GM18517 (cell line): ENCODE measurements at regions not wholly inside any gene's neighbourhood (a gene's known extent, or its start where the extent isn't known, plus 50 kb on each side); places are given as distances from the start of the nearest gene placed in this dataset.
"Not testable (repeated sequence)": the region's sequence is repeated elsewhere in the genome, so short reads cannot be mapped to it uniquely, and the experiment has no call there.

Experiments used
- ATAC-seq: cut with Tn5 transposase; IDR thresholded peaks from one replicate; pipeline ENCODE4 v1.9.1; 2021; ENCODE audit warnings: mild to moderate bottlenecking, moderate library complexity; ENCODE audit not compliant: unreplicated experiment

DNA sequence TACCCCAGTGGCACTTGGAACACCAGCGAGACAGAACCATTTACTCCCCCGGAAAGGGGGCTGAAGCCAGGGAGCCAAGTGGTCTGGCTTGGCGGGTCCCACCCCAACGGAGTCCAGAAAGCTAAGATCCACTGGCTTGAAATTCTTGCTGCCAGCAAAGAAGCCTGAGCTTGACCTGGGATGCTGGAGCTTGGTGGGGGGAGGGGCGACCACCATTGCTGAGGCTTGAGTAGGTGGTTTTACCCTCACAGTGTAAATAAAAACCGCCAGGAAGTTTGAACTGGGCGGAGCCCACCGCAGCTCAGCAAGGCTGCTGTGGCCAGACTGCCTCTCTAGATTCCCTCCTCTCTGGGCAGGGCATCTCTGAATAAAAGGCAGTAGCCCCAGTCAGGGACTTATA lies 62.8 kb downstream of the RPS24 start:
- not testable (repeated sequence) for ATAC-seq

DNA sequence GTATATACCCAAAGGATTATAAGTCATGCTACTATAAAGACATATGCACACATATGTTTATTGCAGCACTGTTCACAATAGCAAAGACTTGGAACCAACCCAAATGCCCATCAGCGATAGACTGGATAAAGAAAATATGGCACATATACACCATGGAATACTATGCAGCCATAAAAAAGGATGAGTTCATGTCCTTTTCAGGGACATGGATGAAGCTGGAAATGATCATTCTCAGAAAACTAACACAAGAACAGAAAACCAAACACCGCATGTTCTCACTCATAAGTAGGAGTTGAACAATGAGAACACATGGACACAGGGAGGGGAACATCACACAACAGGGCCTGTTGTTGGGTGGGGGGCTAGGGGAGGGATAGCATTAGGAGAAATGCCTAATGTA lies 68.9 kb downstream of the RPS24 start:
- not testable (repeated sequence) for ATAC-seq

DNA sequence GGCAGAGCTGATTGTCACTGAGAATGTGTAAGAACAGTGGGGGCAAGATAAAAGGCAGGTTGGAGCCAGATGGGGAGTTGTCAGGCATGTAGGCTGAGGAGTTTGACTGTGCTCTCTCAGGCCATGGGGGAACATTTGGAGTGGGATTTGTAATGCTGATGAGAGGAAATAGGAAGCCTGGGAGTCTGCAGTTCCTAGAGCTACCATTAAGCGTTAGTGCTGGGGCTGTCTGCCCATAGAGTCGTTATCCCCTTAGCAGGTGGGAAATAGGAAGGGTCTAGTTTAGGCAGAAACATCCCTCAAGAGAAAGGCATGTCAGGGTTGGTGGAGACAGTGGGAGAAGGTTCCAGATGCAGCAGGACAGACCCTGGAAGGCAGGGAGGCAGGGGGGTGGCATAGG lies 75.5 kb downstream of the RPS24 start:
- ATAC-seq, result no peak

DNA sequence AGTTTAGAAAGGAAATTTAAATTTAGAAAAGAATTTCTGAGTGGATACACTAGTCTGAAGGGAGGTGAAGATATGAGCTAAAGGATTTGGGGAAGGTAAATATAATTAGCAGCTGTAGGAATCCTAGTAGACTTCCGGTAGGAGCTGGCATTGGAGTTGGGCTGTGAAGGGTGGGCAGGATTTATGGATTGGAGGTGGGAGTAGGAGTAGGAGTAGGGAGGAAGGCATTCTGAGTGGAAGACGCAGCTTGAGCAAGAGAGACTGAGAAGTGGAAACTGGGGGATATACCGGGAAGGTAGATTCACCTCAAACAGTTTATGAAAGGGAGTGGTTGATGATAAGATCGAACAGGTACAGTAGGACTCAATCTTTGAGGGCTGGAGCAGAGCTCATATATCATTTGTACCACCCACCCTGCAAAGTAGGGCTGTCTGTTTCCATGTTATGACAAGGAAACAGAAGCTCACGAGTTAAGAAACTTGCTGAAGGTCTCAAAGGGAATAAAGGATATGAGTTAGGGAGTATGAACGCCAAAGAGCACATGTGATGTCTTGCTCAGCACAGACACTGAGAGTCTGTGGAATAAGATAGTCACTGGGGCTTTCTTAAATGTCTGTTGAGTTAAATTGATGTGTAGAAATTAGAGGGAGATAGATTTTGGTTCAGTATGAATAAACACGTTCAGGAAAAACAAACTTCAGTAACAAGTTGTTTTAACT lies 81.6 kb downstream of the RPS24 start:
- no peak for ATAC-seq

DNA sequence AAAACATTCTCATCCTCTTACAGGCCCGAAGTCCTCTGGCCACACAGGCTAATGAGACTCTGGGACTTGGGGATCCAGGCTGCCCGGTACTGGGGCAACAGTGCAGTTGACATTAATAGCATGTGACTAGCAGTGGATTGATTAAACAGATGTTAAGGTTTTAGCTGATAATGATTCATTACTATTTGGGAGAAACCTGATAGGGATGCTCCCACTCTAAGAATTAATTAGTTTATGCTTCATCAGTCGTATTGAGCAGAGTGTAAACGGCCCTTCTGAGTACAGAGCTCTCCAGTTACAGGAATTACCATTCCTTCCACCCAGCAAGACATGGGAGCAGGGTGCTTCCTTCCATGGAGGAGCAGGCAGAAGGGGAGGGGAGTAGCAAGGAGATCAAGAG lies 82.7 kb downstream of the RPS24 start:
- no peak for ATAC-seq

DNA sequence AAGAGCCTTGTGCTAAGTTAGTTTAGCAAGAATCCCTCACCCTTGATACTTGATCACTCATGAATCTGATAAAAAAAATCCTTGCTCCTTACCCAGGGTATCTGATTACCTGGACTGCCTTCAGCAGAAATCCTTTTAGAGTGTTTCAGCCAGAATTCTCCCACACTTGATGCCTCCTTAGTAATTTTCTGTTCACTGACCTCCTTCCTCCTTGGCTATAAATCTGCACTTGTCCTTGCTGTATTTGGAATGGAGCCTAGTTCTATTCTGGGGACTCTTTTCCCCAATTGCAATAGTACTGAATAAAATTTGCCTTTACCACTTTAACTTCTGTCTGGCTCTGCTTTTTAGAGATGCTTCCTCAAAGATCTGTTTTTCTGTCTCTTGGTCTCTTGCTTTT lies 84.9 kb downstream of the RPS24 start:
- no peak for ATAC-seq

DNA sequence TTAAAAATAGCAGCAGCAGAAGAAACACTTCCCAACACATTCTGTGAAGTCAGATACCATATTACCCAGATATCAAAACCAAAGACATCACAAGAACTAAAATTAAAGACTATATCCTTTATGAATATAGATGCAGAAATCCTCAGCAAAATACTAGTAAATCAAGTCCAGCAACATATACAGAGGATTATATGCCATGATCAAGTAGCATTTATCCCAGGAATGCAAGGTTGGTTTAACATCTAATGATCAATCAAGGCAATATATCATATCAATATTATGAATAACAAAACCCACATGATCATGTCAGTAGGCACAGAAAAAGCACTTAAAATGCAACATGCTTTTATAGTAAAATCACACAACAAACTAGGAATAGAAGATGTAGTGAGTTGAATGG lies 88.1 kb downstream of the RPS24 start:
- no peak for ATAC-seq

DNA sequence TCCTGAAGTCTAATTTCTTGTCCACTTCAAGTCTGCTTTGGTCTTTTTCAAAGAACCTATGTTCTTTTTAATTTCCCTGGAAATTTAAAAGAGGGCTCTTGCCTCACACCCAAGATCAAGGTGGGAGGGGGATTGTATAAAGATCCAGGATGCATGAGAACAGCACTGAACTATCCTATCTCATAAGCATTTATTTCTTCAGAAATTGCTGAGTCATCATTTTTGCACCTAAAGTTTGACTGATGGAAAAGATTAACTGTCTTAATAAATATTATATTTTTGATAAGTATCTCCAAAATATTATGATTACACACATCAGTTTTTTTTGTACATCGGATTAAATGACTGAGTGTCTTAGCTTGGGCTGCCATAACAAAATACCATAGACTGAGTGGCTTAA lies 90.5 kb downstream of the RPS24 start:
- no peak for ATAC-seq

DNA sequence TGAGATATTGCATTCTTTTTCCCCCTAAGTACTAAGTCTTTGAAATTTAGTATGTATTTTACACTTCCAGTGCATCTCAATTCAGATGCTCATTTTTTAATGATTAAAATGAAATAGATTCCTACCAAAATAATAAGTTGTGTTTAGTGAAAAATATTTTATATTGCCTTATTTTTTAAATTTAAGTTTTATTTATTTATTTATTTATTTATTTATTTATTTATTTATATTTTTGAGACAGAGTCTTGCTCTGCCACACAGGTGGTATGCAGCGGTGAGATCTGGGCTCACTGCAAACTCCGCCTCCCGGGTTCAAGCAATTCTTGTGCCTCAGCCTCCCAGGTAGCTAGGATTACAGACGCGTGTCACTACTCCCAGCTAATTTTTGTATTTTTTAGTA lies 95.5 kb downstream of the RPS24 start:
- no peak for ATAC-seq

DNA sequence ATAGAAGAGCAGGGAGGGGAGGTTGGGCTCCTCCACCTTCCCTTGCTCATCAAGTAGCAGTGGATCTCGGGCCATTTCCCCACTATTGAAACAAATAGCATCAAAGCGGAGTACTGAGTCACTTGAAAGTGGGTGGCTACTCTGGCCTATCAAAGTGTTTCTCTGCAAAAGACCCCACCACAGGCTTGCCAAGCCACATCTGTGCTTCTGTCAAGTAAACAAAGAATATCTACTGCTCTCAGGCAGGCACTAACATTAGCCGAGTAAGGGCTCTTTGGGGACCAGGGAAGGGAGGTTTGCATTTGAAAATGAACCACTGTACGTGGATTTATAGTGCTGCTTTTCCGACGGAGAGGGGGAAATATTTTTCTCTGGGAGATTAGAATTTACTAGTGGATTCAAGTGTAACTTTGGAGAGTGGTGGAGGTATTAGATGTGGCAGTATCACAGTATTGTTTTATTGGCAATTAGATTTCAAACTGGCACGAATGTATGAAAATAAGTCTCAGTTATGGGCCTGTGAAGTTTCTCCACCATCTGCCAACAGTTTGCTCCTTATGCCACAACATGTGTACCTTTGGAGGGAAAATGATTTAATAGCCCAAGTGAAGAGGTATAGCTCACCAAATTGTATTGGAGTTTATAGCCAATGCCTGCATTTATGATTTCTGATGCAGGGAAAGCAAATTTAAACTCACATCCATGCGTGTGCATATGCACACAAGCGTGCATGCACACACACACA lies 97.5 kb downstream of the RPS24 start:
- ATAC-seq, result no peak

DNA sequence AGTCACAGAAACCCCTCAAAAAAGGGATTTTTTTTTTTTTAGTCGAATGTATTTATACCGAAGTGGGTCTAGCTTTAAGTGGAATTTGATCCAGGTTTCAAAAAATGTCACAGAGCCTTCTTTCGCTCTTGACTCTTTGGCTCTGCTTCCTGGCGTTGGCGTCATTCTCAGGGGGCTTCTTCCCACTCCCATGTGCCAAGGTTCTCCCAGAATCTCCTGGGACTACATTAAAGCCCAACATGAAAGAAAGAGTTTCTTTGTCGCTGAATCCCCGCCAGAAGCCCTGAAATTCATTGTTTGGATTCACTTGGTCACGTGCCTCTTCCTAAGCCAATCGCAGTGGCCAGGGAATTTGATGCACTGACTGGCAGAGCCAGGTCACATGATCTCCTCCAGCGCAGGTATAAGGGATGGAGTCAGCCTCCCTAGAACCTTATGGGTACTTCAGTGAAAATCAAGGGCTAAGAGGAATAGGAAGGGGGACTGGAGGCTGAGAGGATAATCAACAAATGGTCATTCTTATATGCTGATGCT lies 101.2 kb downstream of the RPS24 start:
- ATAC-seq, result no peak

DNA sequence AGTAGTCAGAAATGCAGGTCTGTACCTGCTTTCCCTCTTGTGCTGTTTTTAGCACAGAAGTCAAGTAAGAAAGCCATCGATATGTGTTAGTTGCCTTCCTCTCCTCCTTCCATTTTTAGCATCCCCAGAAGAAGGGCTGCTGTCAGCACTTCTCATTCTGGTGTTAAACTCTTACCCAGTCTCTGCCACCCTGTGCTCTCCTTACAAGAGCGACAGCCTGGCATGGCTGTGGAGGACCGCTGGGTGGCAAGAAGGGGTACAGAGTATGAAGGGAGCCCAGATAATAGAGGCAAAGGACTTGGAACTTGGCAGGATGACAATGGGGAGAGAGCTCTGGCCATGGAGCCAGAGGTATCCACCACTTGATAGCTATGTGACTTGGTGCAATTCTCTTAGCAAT lies 103.5 kb downstream of the RPS24 start:
- no peak for ATAC-seq

DNA sequence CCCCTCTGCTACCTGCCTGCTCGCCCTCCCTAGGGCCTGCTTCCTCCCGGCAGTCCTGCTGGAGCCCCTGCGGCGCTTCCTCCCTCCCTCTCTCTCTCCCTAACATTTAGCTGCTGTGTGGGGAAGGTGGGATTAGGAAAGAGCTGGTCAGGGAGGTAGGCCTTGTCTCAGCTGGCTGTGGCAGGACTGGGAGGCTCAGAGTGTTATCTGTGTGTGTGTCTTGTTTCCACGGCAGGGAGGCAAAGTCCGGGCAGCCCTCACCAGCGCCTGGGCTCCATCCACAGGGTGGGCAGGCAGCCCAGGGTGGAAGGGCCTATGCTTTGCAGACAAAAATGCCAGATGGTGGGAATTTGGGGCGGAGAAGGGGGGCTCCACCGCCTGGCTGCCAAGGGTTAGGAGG lies 105.7 kb downstream of the RPS24 start:
- ATAC-seq, result no peak

DNA sequence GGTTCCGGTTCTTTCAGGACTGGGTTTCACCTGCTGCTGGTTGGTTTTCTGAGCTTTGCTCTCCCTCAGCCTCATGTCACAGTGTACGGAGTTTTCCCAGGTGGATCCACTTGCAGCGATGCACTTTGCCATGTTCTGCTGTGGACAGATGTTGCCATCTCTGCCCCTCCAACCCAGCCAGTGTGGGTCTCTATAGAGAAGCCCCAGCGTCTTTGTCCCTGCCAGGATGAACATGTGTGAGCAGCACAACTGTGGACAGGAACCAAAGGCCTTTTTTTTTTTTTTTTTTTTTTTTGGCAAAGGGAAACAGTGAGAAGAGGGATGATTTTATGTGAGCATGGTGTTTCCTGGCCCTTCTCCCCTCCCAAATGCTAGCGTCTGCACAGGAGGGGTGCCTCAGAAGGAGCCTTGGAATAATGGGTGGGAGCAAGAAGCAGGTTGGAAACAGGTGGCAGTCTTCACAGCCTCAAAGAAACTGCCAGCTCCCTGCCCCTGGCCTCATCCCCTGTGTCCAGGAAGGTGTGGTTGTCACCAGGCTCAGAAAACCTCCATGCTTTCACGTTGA lies 106.5 kb downstream of the RPS24 start:
- ATAC-seq, result no peak

DNA sequence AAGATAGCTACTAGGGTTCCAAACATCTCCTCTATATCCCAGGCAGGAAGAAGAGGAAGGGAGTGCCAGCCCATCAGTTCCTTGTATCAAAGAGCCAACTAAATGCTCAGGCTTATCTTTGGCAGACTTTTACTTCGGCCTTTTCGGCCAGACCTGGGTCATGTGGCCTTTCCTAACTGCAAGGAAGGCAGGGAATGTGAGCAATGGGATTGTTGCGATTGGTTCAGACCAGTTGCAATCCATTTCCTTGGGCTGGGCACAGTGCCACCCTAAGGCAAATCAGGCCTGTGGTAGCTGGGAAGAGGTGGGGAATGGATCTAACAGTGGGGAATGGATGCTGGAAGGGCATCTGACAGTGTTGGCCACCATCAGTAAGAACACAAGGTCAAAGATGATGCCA lies 109.9 kb downstream of the RPS24 start:
- no peak for ATAC-seq

DNA sequence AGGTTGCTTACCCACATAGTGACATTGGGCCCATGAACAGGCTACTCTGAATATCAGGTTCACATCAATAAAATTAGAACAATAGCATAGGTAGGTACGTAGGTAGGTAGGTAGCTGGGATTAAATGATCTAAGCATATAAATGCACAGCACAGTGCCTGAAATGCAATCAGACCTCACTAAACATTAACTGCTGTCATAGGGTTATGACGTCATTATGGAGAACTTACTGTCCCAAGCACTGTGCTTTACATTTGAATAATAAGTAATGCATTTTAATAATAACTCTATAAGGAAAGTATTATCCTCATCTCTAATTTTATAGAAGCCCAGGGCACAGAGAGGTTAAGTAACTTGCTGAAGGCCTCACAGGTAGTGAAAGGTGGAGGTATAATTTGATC lies 112.5 kb downstream of the RPS24 start:
- ATAC-seq, result no peak

DNA sequence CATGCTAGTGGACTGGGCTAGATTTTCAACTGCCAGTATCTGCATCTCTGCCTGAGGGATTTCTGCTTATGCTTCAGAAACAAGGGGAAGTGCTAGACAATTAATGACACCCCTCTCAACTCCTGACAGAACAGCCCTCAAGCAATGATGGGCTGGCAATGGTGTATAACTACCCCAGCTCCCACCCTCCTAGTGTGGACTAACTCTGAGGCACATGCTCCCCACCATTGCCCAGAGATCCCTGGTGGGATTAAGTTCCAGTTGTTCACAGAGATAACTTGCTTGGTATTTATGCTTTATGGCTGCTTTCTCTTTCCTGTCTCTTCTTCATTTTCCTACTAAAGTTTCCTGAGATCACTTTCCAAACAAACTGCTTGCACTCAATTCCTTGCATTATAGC lies 113.5 kb downstream of the RPS24 start:
- ATAC-seq, result no peak

DNA sequence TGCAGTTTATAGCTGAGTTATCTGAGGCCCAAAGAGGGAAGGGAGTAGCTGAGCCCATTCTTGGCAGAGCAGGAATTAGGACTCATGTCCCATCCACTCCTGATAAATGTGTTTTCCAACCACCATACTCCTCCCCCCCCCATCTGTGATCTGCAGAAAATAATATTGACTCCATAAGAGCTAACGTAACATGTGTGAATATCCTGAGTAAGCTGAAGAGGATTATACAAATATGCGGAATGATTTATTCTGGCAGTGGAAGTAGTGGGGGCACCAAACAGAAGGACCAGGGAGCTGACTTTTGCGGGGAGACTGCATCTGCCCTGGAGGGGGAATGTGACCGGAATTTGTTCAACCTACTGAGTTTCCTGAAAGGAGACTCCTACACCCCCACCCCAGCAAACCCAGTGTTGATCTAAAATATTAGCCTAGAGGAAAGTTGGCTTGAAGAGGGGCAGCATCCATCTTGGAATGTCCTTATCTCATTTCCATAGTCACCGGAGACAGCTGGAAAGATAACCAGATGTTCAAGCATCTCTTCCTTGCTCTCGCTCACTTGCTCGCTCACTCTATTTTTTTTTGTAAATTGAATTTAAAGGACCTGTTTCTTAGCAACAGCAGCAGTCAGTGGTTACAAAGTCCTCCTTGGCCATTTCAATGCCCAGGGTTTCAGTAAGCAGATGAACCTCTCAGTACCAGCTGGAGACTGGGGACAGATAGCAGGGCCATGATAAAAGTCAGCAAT lies 114.7 kb downstream of the RPS24 start:
- no peak for ATAC-seq

DNA sequence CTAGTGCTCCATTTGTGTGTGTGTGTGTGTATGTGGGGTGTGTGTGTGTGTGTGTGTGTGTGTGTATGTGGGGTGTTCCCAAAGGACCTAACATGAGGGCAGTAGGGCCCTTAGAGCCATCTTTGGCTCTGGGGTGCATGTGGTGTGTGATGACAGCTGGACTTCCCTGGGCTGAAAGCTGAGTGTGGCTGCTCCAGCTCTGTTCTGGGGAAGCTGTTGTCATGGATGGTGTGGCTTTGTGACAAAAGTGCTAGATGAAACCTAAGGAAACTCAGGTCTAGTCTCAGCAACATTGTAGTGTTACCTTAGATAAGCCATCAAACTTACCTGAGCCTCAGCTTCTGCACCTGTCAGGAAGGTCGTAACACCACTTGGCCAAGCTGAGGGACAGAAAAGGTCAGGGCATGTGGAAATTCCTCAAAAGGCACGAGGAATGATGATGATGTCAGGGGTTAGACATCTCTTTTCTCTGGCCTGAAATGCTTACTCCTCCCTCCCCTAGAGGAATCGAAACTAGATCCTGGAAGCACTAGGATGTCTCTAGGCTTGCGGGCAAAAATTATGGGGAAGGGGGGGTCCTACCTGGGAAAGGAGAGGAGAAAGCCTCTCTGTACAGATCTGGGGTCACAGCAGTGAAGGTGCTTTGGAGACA lies 115.4 kb downstream of the RPS24 start:
- ATAC-seq, result no peak

DNA sequence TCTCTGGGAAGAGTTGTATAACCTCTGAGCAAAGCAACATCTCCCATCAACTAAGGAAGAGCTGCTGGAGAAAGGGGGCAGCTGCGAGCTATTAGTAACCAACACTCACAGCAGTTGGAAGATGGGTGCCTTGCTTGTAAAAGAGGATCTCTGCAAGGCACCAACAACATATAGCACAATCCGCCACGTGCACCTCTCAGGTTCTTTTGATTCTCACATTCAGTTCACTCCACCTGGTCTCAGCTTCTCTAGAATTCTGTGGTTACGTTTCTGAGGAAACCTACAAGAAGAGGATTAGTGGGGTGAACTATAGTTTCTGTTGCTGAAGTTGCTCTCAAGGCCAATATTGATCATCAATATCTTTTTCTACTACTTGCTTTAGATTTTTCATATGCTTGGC lies 117.1 kb downstream of the RPS24 start:
- ATAC-seq, result no peak

DNA sequence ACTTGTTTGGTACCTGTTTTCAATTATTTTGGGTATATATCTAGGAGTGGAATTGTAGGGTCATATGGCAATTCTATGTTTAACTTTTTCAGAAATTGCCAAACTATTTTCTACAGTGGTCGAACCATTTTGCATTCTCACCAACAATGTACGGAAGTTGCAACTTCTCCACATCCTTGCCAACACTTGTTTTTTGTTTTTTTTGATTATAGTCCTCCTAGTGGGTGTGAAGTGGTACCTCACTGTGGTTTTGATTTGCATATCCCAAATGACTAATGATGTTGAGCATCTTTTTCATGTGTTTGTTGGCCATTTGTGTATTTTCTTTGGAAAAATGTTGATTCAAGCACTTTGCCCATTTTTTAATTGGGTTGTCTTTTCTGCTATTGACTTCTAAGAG lies 122.1 kb downstream of the RPS24 start:
- no peak for ATAC-seq
